Hepatocyte (in vitro differentiated cells): ENCODE measurements at regions not wholly inside any gene's neighbourhood (a gene's known extent, or its start where the extent isn't known, plus 50 kb on each side); places are given as distances from the start of the nearest gene placed in this dataset.

ENCODE experiments used
- CTCF ChIP-seq: fragments of 200-600 bp; sonication (generic); IDR thresholded peaks from 2 replicates; pipeline ENCODE4 v1.5.1; 2016; ENCODE audit warnings: antibody characterized with exemption, mild to moderate bottlenecking; ENCODE audit not compliant: poor library complexity
- EZH2 ChIP-seq: fragments of 200-600 bp; sonication (generic); IDR thresholded peaks from 2 replicates; pipeline ENCODE4 v1.6.1; 2016; ENCODE audit warnings: antibody characterized with exemption, mild to moderate bottlenecking, borderline replicate concordance

GRCh38 chr6:17225767-17226630, 55.2 kb upstream of the RBM24 start:
- TF ChIP-seq EZH2, result no peak
- no peak for TF ChIP-seq CTCF
